HCT116 (cell line): ENCODE measurements at regions not wholly inside any gene's neighbourhood (a gene's known extent, or its start where the extent isn't known, plus 50 kb on each side); places are given as distances from the start of the nearest gene placed in this dataset.

Experiments used
- ATAC-seq: fragments of 200-7000 bp; cut with Tn5 transposase; 2 replicates; pipeline ENCODE4 v1.9.1; 2020; ENCODE audit warnings: mild to moderate bottlenecking, moderate library complexity
- BruUV-seq: library from RNA; stranded (reverse); fragments of 400-500 nt; replicated peaks from 2 replicates; lab custom pipeline; 2021; lab: Mats Ljungman, UMichigan
- CTCF ChIA-PET: fragments of 300-600 bp; sonication (Branson Sonifier 250); formaldehyde crosslinking; loops from one replicate; lab custom pipeline; 2021; ENCODE audit warnings: antibody characterized with exemption; lab: Charles Lee
- POLR2A ChIA-PET: fragments of 300-600, 350-600 bp; sonication (Branson Sonifier 250); formaldehyde crosslinking; loops from one replicate; lab custom pipeline; 2021; ENCODE audit warnings: antibody characterized with exemption; lab: Charles Lee
- RAD21 ChIA-PET, 2 experiments: fragments of 300-600 bp; sonication (Branson Sonifier 250); formaldehyde crosslinking; loops; one replicate each; lab custom pipeline; 2023; ENCODE audit warnings: low total read pairs in 2 of 2; ENCODE audit not compliant: uncharacterized antibody in 2 of 2, unreplicated experiment in 2 of 2, low non-redundant PET in 1 of 2; lab: Charles Lee
- DNase-seq: peaks from one replicate; pipeline ENCODE4 v3.0.0-alpha.2; 2010; ENCODE audit warnings: low read depth, low spot score
- H2AFZ ChIP-seq: fragments of 200-600 bp; shearing (Covaris generic), sonication (generic); 2 replicates; pipeline ENCODE4 v1.6.1; 2017; ENCODE audit warnings: low read depth, mixed run types, mixed read lengths, antibody characterized with exemption, low read length; ENCODE audit not compliant: poor library complexity, severe bottlenecking
- H3K27ac ChIP-seq: 2 replicates; pipeline ENCODE4 v1.5.1; 2012; ENCODE audit warnings: low read depth, low read length
- H3K27me3 ChIP-seq: fragments of 200-600 bp; sonication (generic); 2 replicates; pipeline ENCODE4 v1.6.1; 2016; ENCODE audit warnings: mixed run types, low read length, mixed read lengths; ENCODE audit not compliant: insufficient read depth
- H3K36me3 ChIP-seq, 2 experiments: fragments of 200-500 bp in 1 of 2; fragments of 200-600 bp in 1 of 2; sonication (Bioruptor generic) in 1 of 2; sonication (generic) in 1 of 2; 2 replicates each; pipeline versions ENCODE4 v1.5.1 to v1.6.1; 2014 to 2016; ENCODE audit warnings: low read length in 2 of 2, inconsistent platforms in 1 of 2, mixed read lengths in 1 of 2, mixed run types in 1 of 2; ENCODE audit not compliant: insufficient read depth in 2 of 2, control insufficient read depth in 1 of 2
- H3K4me1 ChIP-seq, 2 experiments: fragments of 200-600 bp in 1 of 2; sonication (generic) in 1 of 2; 2 replicates each; pipeline versions ENCODE4 v1.5.1 to v1.6.1; 2012 to 2017; ENCODE audit warnings: low read length in 2 of 2, inconsistent platforms in 1 of 2, mild to moderate bottlenecking in 1 of 2, mixed read lengths in 1 of 2, mixed run types in 1 of 2, moderate library complexity in 1 of 2; ENCODE audit not compliant: insufficient read depth in 2 of 2, control insufficient read depth in 1 of 2
- H3K4me2 ChIP-seq: fragments of 200-600 bp; sonication (generic); 2 replicates; pipeline ENCODE4 v1.6.1; 2017; ENCODE audit warnings: mixed run types, low read length, mixed read lengths
- H3K4me3 ChIP-seq, 2 experiments: fragments of 200-600 bp in 1 of 2; sonication (generic) in 1 of 2; replicated peaks in 1 of 2; 2 replicates each; pipeline ENCODE4 v1.5.1; 2011 to 2016; ENCODE audit warnings: low read length in 2 of 2, control low read depth in 1 of 2, low read depth in 1 of 2, mild to moderate bottlenecking in 1 of 2, mixed read lengths in 1 of 2, mixed run types in 1 of 2
- H3K79me2 ChIP-seq: fragments of 200-600 bp; sonication (generic); 2 replicates; pipeline ENCODE4 v1.6.1; 2017; ENCODE audit warnings: mild to moderate bottlenecking, mixed run types, low read length, moderate library complexity, mixed read lengths; ENCODE audit not compliant: insufficient read depth
- H3K9ac ChIP-seq: fragments of 200-600 bp; sonication (generic); 2 replicates; pipeline ENCODE4 v1.6.1; 2016; ENCODE audit warnings: low read length, mixed read lengths
- H3K9me2 ChIP-seq: fragments of 200-600 bp; sonication (generic), shearing (Covaris generic); 2 replicates; pipeline ENCODE4 v1.6.1; 2017; ENCODE audit warnings: mixed run types, mild to moderate bottlenecking, moderate library complexity; ENCODE audit not compliant: insufficient read depth
- H3K9me3 ChIP-seq, 2 experiments: fragments of 200-500 bp in 1 of 2; fragments of 200-600 bp in 1 of 2; sonication (Bioruptor generic) in 1 of 2; sonication (generic) in 1 of 2; 2 replicates each; pipeline ENCODE4 v1.6.1; 2014 to 2017; ENCODE audit warnings: low read length in 2 of 2, mixed read lengths in 2 of 2, inconsistent platforms in 1 of 2, low read depth in 1 of 2, mild to moderate bottlenecking in 1 of 2, mixed run types in 1 of 2, moderate library complexity in 1 of 2; ENCODE audit not compliant: control insufficient read depth in 1 of 2, insufficient read depth in 1 of 2
- H4K20me1 ChIP-seq: fragments of 200-600 bp; sonication (generic), shearing (Covaris generic); 2 replicates; pipeline ENCODE4 v1.6.1; 2017; ENCODE audit warnings: mixed run types, mild to moderate bottlenecking, moderate library complexity; ENCODE audit not compliant: insufficient read depth
- ATF3 ChIP-seq: IDR thresholded peaks from 2 replicates; pipeline ENCODE4 v1.6.1; 2012
- EGR1 ChIP-seq: IDR thresholded peaks from 2 replicates; pipeline ENCODE4 v1.6.1; 2012; ENCODE audit warnings: low read depth
- FOSL1 ChIP-seq: IDR thresholded peaks from 2 replicates; pipeline ENCODE4 v1.6.1; 2012; ENCODE audit warnings: low read depth
- JUND ChIP-seq: IDR thresholded peaks from 2 replicates; pipeline ENCODE4 v1.6.1; 2012
- YY1 ChIP-seq: IDR thresholded peaks from 2 replicates; pipeline ENCODE4 v1.6.1; 2011; ENCODE audit warnings: low read length, low read depth, moderate library complexity, mild to moderate bottlenecking; ENCODE audit not compliant: insufficient replicate concordance; ENCODE audit errors: extremely low read depth
- ZFX ChIP-seq: fragments of 450-650 bp; IDR thresholded peaks from 2 replicates; pipeline ENCODE4 v1.6.1; 2017
- ZNF274 ChIP-seq: fragments of 200-500 bp; sonication (Bioruptor generic); IDR thresholded peaks from 2 replicates; pipeline ENCODE4 v1.6.1; 2014; ENCODE audit warnings: mild to moderate bottlenecking, low read depth, low read length, inconsistent platforms
- intact Hi-C: fragments of 100-400 bp; cut with micrococcal nuclease; formaldehyde crosslinking; loops from 2 replicates; pipeline ENCODE4 v1.10.0; 2022

- CTCF ChIA-PET, result no interaction called here
- TF ChIP-seq ATF3 (no peak), FOSL1 (no peak), ZNF274 (no peak), YY1 (no peak), EGR1 (no peak), ZFX (no peak)
- TF ChIP-seq, all 23 proteins: peak for 0
- Histone ChIP-seq H3K27ac (no peak overlapping the region), H3K36me3 (no peaks in the 10 kb centered on the region), H4K20me1 (no peaks in the 10 kb centered on the region), H3K9me2 (no peaks in the 10 kb centered on the region), H3K9ac (no peak overlapping the region), H3K79me2 (no peaks in the 10 kb centered on the region), H3K9me3 (no peaks in the 10 kb centered on the region), H3K4me1 (no peaks in the 10 kb centered on the region), H3K4me3 (no peak overlapping the region), H2AFZ (no peak overlapping the region), H3K4me2 (no peak overlapping the region), H3K27me3 (peaks cover 25% of the 10 kb centered on the region; the same call in 1 of the 2 replicates)
- POLR2A ChIA-PET, result no interaction called here
- no peak for ATAC-seq
- RAD21 ChIA-PET, result no interaction called here
- BruUV-seq, result no TSS peak
- intact Hi-C loops, result no loop called here
- DNase-seq, result no peak
These were observed 397.6 kb downstream of the GPAM start for GRCh38 chr10:111785921-111786320.

GRCh38 chr10:111789821-111790220 lies 393.7 kb downstream of the GPAM start:
- Histone ChIP-seq H2AFZ (no peak overlapping the region), H4K20me1 (no peaks in the 10 kb centered on the region), H3K36me3 (no peaks in the 10 kb centered on the region), H3K9me2 (no peaks in the 10 kb centered on the region), H3K27me3 (peaks cover 19% of the 10 kb centered on the region; the same call in 1 of the 2 replicates), H3K9me3 (no peaks in the 10 kb centered on the region), H3K4me1 (no peaks in the 10 kb centered on the region), H3K27ac (no peak overlapping the region), H3K79me2 (no peaks in the 10 kb centered on the region), H3K4me3 (no peak overlapping the region), H3K9ac (no peak overlapping the region), H3K4me2 (no peak overlapping the region)
- no TSS peak for BruUV-seq
- TF ChIP-seq JUND (no peak), YY1 (no peak)
- intact Hi-C loops, result no loop called here
- POLR2A ChIA-PET, result no interaction called here
- DNase-seq, result no peak
- no peak for ATAC-seq
- RAD21 ChIA-PET, result no interaction called here
- CTCF ChIA-PET, result no interaction called here
